H1 (cell line): ENCODE measurements at regions not wholly inside any gene's neighbourhood (a gene's known extent, or its start where the extent isn't known, plus 50 kb on each side); places are given as distances from the start of the nearest gene placed in this dataset.

ENCODE experiments used
- CTCF ChIP-seq, 3 experiments: IDR thresholded peaks; 1 replicate in 2 of 3; 2 replicates in 1 of 3; pipeline versions ENCODE4 v1.5.1 to v1.6.1; 2011; ENCODE audit warnings: low read length in 3 of 3, mild to moderate bottlenecking in 3 of 3, inconsistent platforms in 2 of 3, low read depth in 1 of 3, moderate library complexity in 1 of 3; ENCODE audit not compliant: insufficient read depth in 1 of 3; ENCODE audit errors: control extremely low read depth in 1 of 3
- TCF12 ChIP-seq: IDR thresholded peaks from 2 replicates; pipeline ENCODE4 v1.6.1; 2011; ENCODE audit warnings: low read depth, mild to moderate bottlenecking, low read length
- TF ChIP-seq, protein P1 (sequence below): IDR thresholded peaks from 2 replicates; pipeline ENCODE4 v1.6.1; 2012; ENCODE audit warnings: inconsistent platforms

- TF ChIP-seq TCF12 (no peak), CTCF (IDR thresholded peaks at IDR 0.05; ENCODE audit: control extremely low read depth in 1 of 3, insufficient read depth in 1 of 3, low read depth in 1 of 3, low read length in 3 of 3) (no peak)
- TF ChIP-seq, protein P1, sequence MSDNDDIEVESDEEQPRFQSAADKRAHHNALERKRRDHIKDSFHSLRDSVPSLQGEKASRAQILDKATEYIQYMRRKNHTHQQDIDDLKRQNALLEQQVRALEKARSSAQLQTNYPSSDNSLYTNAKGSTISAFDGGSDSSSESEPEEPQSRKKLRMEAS, result no peak
Measured at GRCh38 chr2:12325806-12326205, 390.9 kb upstream of the TRIB2 start.
